HEK293 (cell line): ENCODE measurements at regions not wholly inside any gene's neighbourhood (a gene's known extent, or its start where the extent isn't known, plus 50 kb on each side); places are given as distances from the start of the nearest gene placed in this dataset.

Source experiments
- CTCF ChIA-PET: fragments of 350-600 bp; formaldehyde crosslinking; extraction: SDS; loops from one replicate; lab custom pipeline; 2021; ENCODE audit warnings: antibody characterized with exemption; lab: Yijun Ruan, JAX
- POLR2A ChIA-PET: fragments of 300-600 bp; formaldehyde crosslinking; extraction: SDS; loops from one replicate; lab custom pipeline; 2020; ENCODE audit warnings: antibody characterized with exemption, inconsistent platforms; lab: Yijun Ruan, JAX
- H3K27ac ChIP-seq: fragments of 200-500 bp; sonication (Bioruptor generic); 2 replicates; pipeline ENCODE4 v1.5.1; 2014; ENCODE audit warnings: low read depth, low read length, control low read depth, inconsistent platforms; ENCODE audit errors: extremely low read depth
- H3K36me3 ChIP-seq, 2 experiments: fragments of 200-500 bp in 1 of 2; sonication (Bioruptor generic) in 1 of 2; 1 replicate in 1 of 2; 2 replicates in 1 of 2; pipeline ENCODE4 v1.5.1; 2014 to 2017; ENCODE audit warnings: inconsistent platforms in 2 of 2, low read length in 2 of 2; ENCODE audit not compliant: control insufficient read depth in 2 of 2, insufficient read depth in 1 of 2
- H3K4me1 ChIP-seq: fragments of 200-500 bp; sonication (Bioruptor generic); 2 replicates; pipeline ENCODE4 v1.5.1; 2014; ENCODE audit warnings: mild to moderate bottlenecking, low read length, inconsistent platforms; ENCODE audit not compliant: control insufficient read depth, insufficient read depth
- H3K4me3 ChIP-seq: 2 replicates; pipeline ENCODE4 v1.5.1; 2011; ENCODE audit warnings: low read depth, mild to moderate bottlenecking, control low read depth, low read length, moderate library complexity
- H3K9me3 ChIP-seq: fragments of 200-500 bp; sonication (Bioruptor generic); 2 replicates; pipeline ENCODE4 v1.5.1; 2014; ENCODE audit warnings: low read depth, low read length, inconsistent platforms; ENCODE audit not compliant: control insufficient read depth, insufficient read depth
- ATF2 ChIP-seq: fragments of 450-650 bp; formaldehyde crosslinking; IDR thresholded peaks from 2 replicates; pipeline ENCODE4 v1.5.1; 2016; ENCODE audit warnings: missing biosample characterization, missing genetic modification characterization, low read depth
- ELK4 ChIP-seq: IDR thresholded peaks from 2 replicates; pipeline ENCODE4 v1.6.1; 2011; ENCODE audit warnings: mild to moderate bottlenecking, low read depth, low read length, borderline replicate concordance
- GLIS2 ChIP-seq: fragments of 450-650 bp; formaldehyde crosslinking; IDR thresholded peaks from 2 replicates; pipeline ENCODE4 v1.5.1; 2016; ENCODE audit warnings: missing biosample characterization, missing genetic modification characterization
- HOXA7 ChIP-seq: sonication (generic); formaldehyde crosslinking; IDR thresholded peaks from 2 replicates; pipeline ENCODE4 v1.8.1; 2022; ENCODE audit warnings: missing genetic modification reagents, borderline replicate concordance
- KLF1 ChIP-seq: fragments of 450-650 bp; formaldehyde crosslinking; IDR thresholded peaks from 2 replicates; pipeline ENCODE4 v1.5.1; 2016; ENCODE audit warnings: missing biosample characterization, missing genetic modification characterization
- PRDM6 ChIP-seq: fragments of 450-650 bp; formaldehyde crosslinking; IDR thresholded peaks from 2 replicates; pipeline ENCODE4 v1.5.1; 2017; ENCODE audit warnings: missing biosample characterization, missing genetic modification characterization
- REST ChIP-seq: fragments of 450-650 bp; formaldehyde crosslinking; IDR thresholded peaks from 2 replicates; pipeline ENCODE4 v1.5.1; 2016; ENCODE audit warnings: missing biosample characterization, missing genetic modification characterization
- YY2 ChIP-seq: fragments of 450-650 bp; formaldehyde crosslinking; IDR thresholded peaks from 2 replicates; pipeline ENCODE4 v1.5.1; 2016; ENCODE audit warnings: missing biosample characterization, missing genetic modification characterization
- ZBTB7A ChIP-seq: fragments of 450-650 bp; formaldehyde crosslinking; IDR thresholded peaks from 2 replicates; pipeline ENCODE4 v1.5.1; 2016; ENCODE audit warnings: low read depth, missing biosample characterization, missing genetic modification characterization
- ZFP3 ChIP-seq: fragments of 450-650 bp; formaldehyde crosslinking; IDR thresholded peaks from 2 replicates; pipeline ENCODE4 v1.5.1; 2016; ENCODE audit warnings: low read depth, missing biosample characterization, missing genetic modification characterization
- ZNF10 ChIP-seq: fragments of 450-650 bp; formaldehyde crosslinking; IDR thresholded peaks from 2 replicates; pipeline ENCODE4 v1.5.1; 2017; ENCODE audit warnings: missing biosample characterization, missing genetic modification characterization
- ZNF138 ChIP-seq: fragments of 450-650 bp; formaldehyde crosslinking; IDR thresholded peaks from 2 replicates; pipeline ENCODE4 v1.5.1; 2016; ENCODE audit warnings: missing biosample characterization, missing genetic modification characterization, borderline replicate concordance
- ZNF433 ChIP-seq: fragments of 450-650 bp; formaldehyde crosslinking; IDR thresholded peaks from 2 replicates; pipeline ENCODE4 v1.5.1; 2016; ENCODE audit warnings: missing biosample characterization, missing genetic modification characterization, low read depth
- ZNF580 ChIP-seq: fragments of 450-650 bp; formaldehyde crosslinking; IDR thresholded peaks from 2 replicates; pipeline ENCODE4 v1.5.1; 2016; ENCODE audit warnings: missing biosample characterization, missing genetic modification characterization
- ZNF692 ChIP-seq: fragments of 450-650 bp; formaldehyde crosslinking; IDR thresholded peaks from 2 replicates; pipeline ENCODE4 v1.5.1; 2016; ENCODE audit warnings: missing biosample characterization, missing genetic modification characterization
- ZNF704 ChIP-seq: fragments of 450-650 bp; formaldehyde crosslinking; IDR thresholded peaks from 2 replicates; pipeline ENCODE4 v1.5.1; 2016; ENCODE audit warnings: missing biosample characterization, missing genetic modification characterization
- ZSCAN30 ChIP-seq: fragments of 450-650 bp; IDR thresholded peaks from 2 replicates; pipeline ENCODE4 v1.5.1; 2018; ENCODE audit warnings: missing biosample characterization, mild to moderate bottlenecking, missing genetic modification characterization, moderate library complexity

- no peaks in the 10 kb centered on the region for H3K9me3 ChIP-seq
- ChIA-PET POLR2A (no interaction called here), CTCF (interaction anchor here (0.6 to 0.7 kb wide), 2 partner anchors 34 to 567 kb away, joined by 3 read pairs; no protein-coding TSS in a partner anchor)
- no peak overlapping the region for H3K27ac ChIP-seq
- H3K4me1 ChIP-seq: no peaks in the 10 kb centered on the region
- no peaks in the 10 kb centered on the region for H3K36me3 ChIP-seq
- H3K4me3 ChIP-seq: no peak overlapping the region
- TF ChIP-seq ATF2 (tag by site-specific recombination) (no peak), KLF1 (tag by site-specific recombination) (no peak), ZSCAN30 (tag by site-specific recombination) (no peak), ZNF580 (tag by site-specific recombination) (no peak), REST (no peak), GLIS2 (tag by site-specific recombination) (no peak), ZNF704 (tag by site-specific recombination) (no peak), ZFP3 (tag by site-specific recombination) (no peak), ELK4 (no peak), ZNF433 (tag by site-specific recombination) (no peak), YY2 (tag by site-specific recombination) (no peak), HOXA7 (CRISPR knock-in tag) (no peak), PRDM6 (tag by site-specific recombination) (no peak), ZNF692 (no peak), ZNF138 (tag by site-specific recombination) (no peak), ZBTB7A (no peak), ZNF10 (tag by site-specific recombination) (no peak)
These were observed 82.8 kb upstream of the TCEAL2 start for GRCh38 chrX:102042372-102043325.
